Astrocyte of the spinal cord (primary cell): ENCODE measurements at regions not wholly inside any gene's neighbourhood (a gene's known extent, or its start where the extent isn't known, plus 50 kb on each side); places are given as distances from the start of the nearest gene placed in this dataset.

Experiments
- DNase-seq: peaks from one replicate; pipeline ENCODE4 v3.0.0; 2011; ENCODE audit warnings: low read depth, low spot score
- H3K4me3 ChIP-seq: 2 replicates; pipeline ENCODE4 v1.5.1; 2011; ENCODE audit warnings: low read depth, mild to moderate bottlenecking, low read length, moderate library complexity
- in situ Hi-C: cut with HindIII; loops from 2 replicates; pipeline ENCODE4 v1.10.0; 2017; ENCODE audit warnings: low sequenced_read_pairs
- TF ChIP-seq, protein P1 (sequence below): IDR thresholded peaks from 2 replicates; pipeline ENCODE4 v1.5.1; 2012; ENCODE audit warnings: low read depth, mild to moderate bottlenecking, low read length, inconsistent platforms

DNA sequence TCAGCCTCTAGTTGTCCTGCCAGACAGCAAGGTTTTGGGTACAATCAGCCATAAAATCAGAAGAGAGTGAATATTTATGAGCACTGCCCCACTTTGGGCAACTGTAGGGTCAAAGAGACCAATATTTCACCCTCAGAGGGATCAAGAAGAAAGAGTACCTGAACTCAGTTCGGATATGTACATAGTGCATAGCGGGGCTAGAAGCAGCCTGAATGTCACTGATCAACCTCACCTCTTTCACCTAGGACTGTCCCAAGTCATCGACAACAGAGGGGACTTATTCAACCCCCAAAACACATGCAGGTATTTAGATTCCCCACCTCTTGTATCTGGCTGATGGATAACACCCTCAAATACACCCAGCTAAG, 446.9 kb downstream of the COG6 start:
- in situ Hi-C loops, result no loop called here
- no peak for DNase-seq
- TF ChIP-seq, protein P1, sequence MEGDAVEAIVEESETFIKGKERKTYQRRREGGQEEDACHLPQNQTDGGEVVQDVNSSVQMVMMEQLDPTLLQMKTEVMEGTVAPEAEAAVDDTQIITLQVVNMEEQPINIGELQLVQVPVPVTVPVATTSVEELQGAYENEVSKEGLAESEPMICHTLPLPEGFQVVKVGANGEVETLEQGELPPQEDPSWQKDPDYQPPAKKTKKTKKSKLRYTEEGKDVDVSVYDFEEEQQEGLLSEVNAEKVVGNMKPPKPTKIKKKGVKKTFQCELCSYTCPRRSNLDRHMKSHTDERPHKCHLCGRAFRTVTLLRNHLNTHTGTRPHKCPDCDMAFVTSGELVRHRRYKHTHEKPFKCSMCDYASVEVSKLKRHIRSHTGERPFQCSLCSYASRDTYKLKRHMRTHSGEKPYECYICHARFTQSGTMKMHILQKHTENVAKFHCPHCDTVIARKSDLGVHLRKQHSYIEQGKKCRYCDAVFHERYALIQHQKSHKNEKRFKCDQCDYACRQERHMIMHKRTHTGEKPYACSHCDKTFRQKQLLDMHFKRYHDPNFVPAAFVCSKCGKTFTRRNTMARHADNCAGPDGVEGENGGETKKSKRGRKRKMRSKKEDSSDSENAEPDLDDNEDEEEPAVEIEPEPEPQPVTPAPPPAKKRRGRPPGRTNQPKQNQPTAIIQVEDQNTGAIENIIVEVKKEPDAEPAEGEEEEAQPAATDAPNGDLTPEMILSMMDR, result no peak

DNA sequence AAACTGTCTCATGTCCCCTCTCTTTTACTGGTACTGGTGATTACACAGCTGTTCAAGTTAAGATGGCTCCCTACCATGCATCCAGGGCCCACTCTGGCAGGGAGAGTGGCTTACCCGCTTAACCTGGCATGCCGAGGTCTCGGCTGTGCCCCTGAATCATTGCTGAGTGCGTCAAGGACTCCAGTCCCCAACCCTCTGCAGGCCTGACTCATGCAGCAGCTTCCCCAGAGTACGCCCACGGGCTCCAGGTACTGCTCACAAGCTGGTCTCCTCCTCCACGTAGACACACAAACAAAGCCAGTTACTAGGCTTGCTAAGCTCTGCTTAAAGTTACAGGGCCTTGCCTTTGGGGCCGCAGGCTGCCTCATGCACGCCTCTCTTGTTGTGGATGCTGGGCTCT, 447.4 kb downstream of the COG6 start:
- H3K4me3 ChIP-seq, result no peak overlapping the region
- in situ Hi-C loops, result no loop called here
- peak; percentile 65 for DNase-seq
- TF ChIP-seq, protein P1, result no peak

More for the DNA sequence above, 446.9 kb downstream of the COG6 start:
- no peak overlapping the region for H3K4me3 ChIP-seq

DNA sequence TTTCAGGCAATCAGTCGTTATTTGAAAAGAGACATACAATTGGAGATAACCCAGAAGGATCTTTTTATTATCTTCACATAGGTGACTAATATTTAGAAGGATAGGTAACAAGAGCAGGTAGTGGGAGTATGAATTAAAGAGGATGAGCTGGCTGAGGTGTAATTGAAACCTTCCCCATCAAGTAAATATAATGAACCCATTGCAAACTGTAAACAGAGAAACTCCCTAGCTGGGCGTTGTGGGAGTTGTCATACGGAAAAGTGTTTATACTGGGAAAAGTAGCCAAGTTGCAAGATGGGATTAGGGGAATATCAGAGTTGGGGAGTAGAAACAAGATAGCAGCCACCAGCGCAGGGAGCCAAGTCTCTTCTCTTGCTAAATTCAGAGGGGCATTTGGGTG, 448.4 kb downstream of the COG6 start:
- TF ChIP-seq, protein P1, result no peak
- H3K4me3 ChIP-seq, result no peak overlapping the region
- in situ Hi-C loops, result no loop called here
- DNase-seq, result no peak

DNA sequence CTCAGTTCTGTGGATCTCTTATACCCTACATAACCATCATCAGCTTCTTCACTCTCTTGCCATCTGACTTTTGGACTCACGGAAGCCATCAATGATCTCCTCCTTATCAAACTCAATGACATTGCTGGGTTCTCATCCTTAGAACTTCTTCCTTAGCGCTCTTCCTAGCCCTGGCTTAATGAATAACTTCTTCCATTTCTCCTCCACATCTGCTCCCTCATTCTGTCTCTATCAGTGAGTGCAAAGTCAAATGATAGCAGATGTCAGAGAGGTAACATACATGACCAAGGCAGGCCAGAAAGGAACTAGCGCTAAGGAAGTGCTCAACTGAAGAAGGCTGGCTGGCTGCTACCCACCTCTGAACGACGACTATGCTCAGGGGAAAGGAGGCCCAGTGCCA, 449.8 kb downstream of the COG6 start:
- no peak overlapping the region for H3K4me3 ChIP-seq
- no peak for DNase-seq
- in situ Hi-C loops, result no loop called here
- TF ChIP-seq, protein P1, result no peak

DNA sequence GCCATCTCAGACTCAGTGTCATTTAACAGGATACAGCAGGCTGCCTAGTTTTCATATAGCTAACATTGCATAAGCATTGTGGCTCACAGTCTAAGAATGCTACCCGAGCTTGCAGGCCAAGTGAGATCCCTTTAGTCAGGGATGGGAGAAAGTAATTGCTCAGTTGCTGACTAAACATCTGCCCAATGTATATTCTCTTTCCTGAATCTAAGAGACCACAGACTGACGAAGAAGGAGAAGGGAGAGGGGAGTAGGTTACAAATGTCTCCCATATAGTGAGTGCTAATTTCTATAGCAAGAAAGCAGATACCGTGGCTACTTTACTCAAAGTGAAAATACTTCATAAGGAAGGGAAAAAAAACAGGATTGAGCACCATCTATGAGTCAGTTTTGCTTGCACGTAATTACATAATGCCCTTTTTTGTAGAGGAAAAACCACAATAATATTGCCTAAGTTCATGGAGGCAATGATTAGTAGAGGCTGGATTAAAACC, 453.9 kb downstream of the COG6 start:
- in situ Hi-C loops, result no loop called here
- peak; percentile 92 for DNase-seq
- H3K4me3 ChIP-seq, result no peak overlapping the region
- TF ChIP-seq, protein P1, result no peak

DNA sequence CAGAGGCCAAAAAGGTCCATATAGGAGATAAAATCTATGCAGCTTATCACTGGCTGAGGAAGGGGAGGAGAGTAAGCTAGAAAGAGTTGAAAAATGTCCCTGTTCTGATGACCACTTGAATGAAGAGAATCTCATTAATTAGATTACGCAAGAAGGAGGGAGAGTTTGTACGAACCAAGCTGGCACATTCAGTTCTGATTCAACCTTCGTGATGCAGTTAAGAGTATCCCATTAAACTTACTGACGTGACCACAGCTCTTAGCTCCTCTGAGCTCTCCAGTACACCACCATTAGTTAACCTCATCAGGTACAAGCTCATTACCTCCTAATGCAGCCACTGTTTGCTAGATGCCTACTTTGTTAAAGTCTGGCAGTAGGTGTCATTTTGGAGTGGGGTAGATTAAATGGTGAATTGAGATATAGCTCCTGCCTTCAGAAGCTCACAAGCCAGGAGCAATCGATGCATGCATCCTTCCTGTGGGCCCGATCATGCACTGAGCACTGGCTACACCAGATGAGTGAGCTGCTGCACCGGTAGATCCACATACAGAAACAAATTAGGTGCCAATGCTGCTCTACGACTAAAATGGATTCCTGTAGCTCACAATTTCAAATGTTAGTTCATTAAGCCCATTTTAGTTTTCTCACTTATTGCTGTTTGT, 458.3 kb downstream of the COG6 start:
- TF ChIP-seq, protein P1, result no peak
- in situ Hi-C loops, result no loop called here
- no peak for DNase-seq
- H3K4me3 ChIP-seq, result no peak overlapping the region
